PC-3 (cell line): ENCODE measurements at regions not wholly inside any gene's neighbourhood (a gene's known extent, or its start where the extent isn't known, plus 50 kb on each side); places are given as distances from the start of the nearest gene placed in this dataset.

Source experiments
- ATAC-seq: fragments of 200-7000 bp; cut with Tn5 transposase; 2 replicates; pipeline ENCODE4 v1.9.1; 2020; ENCODE audit warnings: mild to moderate bottlenecking, moderate library complexity
- BruUV-seq: library from RNA; stranded (reverse); fragments of 400-500 nt; replicated peaks from 2 replicates; lab custom pipeline; 2021; lab: Mats Ljungman, UMichigan
- CTCF ChIA-PET: fragments of 300-600 bp; sonication (Branson Sonifier 250); formaldehyde crosslinking; loops from one replicate; lab custom pipeline; 2022; ENCODE audit warnings: antibody characterized with exemption; lab: Charles Lee
- POLR2A ChIA-PET: fragments of 300-600 bp; sonication (Branson Sonifier 250); formaldehyde crosslinking; loops from one replicate; lab custom pipeline; 2022; ENCODE audit warnings: antibody characterized with exemption; ENCODE audit not compliant: unreplicated experiment; lab: Charles Lee
- DNase-seq: peaks from one replicate; pipeline ENCODE4 v3.0.0-alpha.2; 2015
- H2AFZ ChIP-seq: fragments of 300-600 bp; sonication (generic); 2 replicates; pipeline ENCODE4 v1.6.0; 2016; ENCODE audit warnings: antibody characterized with exemption, low read length
- H3F3A ChIP-seq: fragments of 300-600 bp; sonication (generic); one replicate; pipeline ENCODE4 v1.6.0; 2017; ENCODE audit warnings: antibody characterized with exemption, low read length, control low read depth, mild to moderate bottlenecking; ENCODE audit not compliant: unreplicated experiment
- H3K27ac ChIP-seq: fragments of 300-600 bp; sonication (generic); 2 replicates; pipeline ENCODE4 v1.5.1; 2016; ENCODE audit warnings: mild to moderate bottlenecking, low read length
- H3K27me3 ChIP-seq: fragments of 300-600 bp; sonication (generic); 2 replicates; pipeline ENCODE4 v1.6.1; 2016; ENCODE audit warnings: low read length, mixed read lengths
- H3K36me3 ChIP-seq: fragments of 300-600 bp; sonication (generic); 2 replicates; pipeline ENCODE4 v1.6.1; 2016; ENCODE audit warnings: low read depth, mixed run types, low read length, mixed read lengths
- H3K4me1 ChIP-seq: fragments of 300-600 bp; sonication (generic); 2 replicates; pipeline ENCODE4 v1.5.1; 2016; ENCODE audit warnings: low read length; ENCODE audit not compliant: insufficient read depth
- H3K4me2 ChIP-seq: fragments of 300-600 bp; sonication (generic); 2 replicates; pipeline ENCODE4 v1.6.0; 2016; ENCODE audit warnings: low read length
- H3K4me3 ChIP-seq: fragments of 300-600 bp; sonication (generic); 2 replicates; pipeline ENCODE4 v1.5.1; 2016; ENCODE audit warnings: mild to moderate bottlenecking, low read length, mixed read lengths
- H3K79me2 ChIP-seq: fragments of 300-600 bp; sonication (generic); 2 replicates; pipeline ENCODE4 v1.6.1; 2017; ENCODE audit warnings: low read length, mixed read lengths
- H3K9ac ChIP-seq: fragments of 300-600 bp; sonication (generic); 2 replicates; pipeline ENCODE4 v1.6.0; 2016; ENCODE audit warnings: mild to moderate bottlenecking, low read length
- H3K9me2 ChIP-seq: fragments of 300-600 bp; sonication (generic); replicated peaks from 2 replicates; pipeline ENCODE4 v1.6.1; 2016; ENCODE audit warnings: mixed run types, low read length, mixed read lengths
- H3K9me3 ChIP-seq: fragments of 300-600 bp; sonication (generic); 2 replicates; pipeline ENCODE4 v1.6.1; 2016; ENCODE audit warnings: low read length, mixed read lengths
- H4K20me1 ChIP-seq: fragments of 300-600 bp; sonication (generic); 2 replicates; pipeline ENCODE4 v1.6.1; 2016; ENCODE audit warnings: low read length, mixed read lengths
- CTCF ChIP-seq: fragments of 300-600 bp; sonication (generic); conservative IDR thresholded peaks from 2 replicates; pipeline ENCODE4 v1.5.1; 2017; ENCODE audit warnings: antibody characterized with exemption, low read depth, mild to moderate bottlenecking, low read length
- EZH2 ChIP-seq: fragments of 300-600 bp; sonication (generic); IDR thresholded peaks from one replicate; pipeline ENCODE4 v1.6.1; 2017; ENCODE audit warnings: antibody characterized with exemption, mild to moderate bottlenecking, low read length; ENCODE audit not compliant: unreplicated experiment
- EZH2phosphoT487 ChIP-seq: fragments of 300-600 bp; sonication (generic); IDR thresholded peaks from 2 replicates; pipeline ENCODE4 v1.6.1; 2018; ENCODE audit warnings: mild to moderate bottlenecking, antibody characterized with exemption, low read length, borderline replicate concordance
- intact Hi-C: fragments of 100-400 bp; cut with micrococcal nuclease; formaldehyde crosslinking; loops from 2 replicates; pipeline ENCODE4 v1.9.0; 2023

GRCh38 chr5:93967923-93968322 is 226.5 kb upstream of the POU5F2 start:
- ATAC-seq (no peak), DNase-seq (no peak)
- Histone ChIP-seq H4K20me1 (no peaks in the 10 kb centered on the region; the same call in 1 of the 2 replicates), H2AFZ (no peak overlapping the region), H3K4me1 (no peaks in the 10 kb centered on the region), H3K79me2 (no peaks in the 10 kb centered on the region), H3K27me3 (no peaks in the 10 kb centered on the region), H3F3A (no peaks in the 10 kb centered on the region), H3K27ac (no peak overlapping the region), H3K9me2 (no peaks in the 10 kb centered on the region), H3K36me3 (no peaks in the 10 kb centered on the region), H3K9me3 (no peaks in the 10 kb centered on the region), H3K4me2 (no peak overlapping the region), H3K4me3 (no peak overlapping the region), H3K9ac (no peak overlapping the region)
- no TSS peak for BruUV-seq
- CTCF ChIA-PET, result no interaction called here
- intact Hi-C loops, result no loop called here
- POLR2A ChIA-PET, result no interaction called here
- no peak for TF ChIP-seq EZH2phosphoT487

GRCh38 chr5:93964421-93964820 is 223.0 kb upstream of the POU5F2 start:
- DNase-seq (no peak), ATAC-seq (no peak)
- TF ChIP-seq CTCF (no peak), EZH2 (no peak), EZH2phosphoT487 (no peak)
- H3K9ac ChIP-seq, result no peak overlapping the region
- no peak overlapping the region for H3K27ac ChIP-seq
- ChIA-PET CTCF (no interaction called here), POLR2A (no interaction called here)
- H3K9me3 ChIP-seq, result no peaks in the 10 kb centered on the region
- no peak overlapping the region for H3K4me2 ChIP-seq
- no peaks in the 10 kb centered on the region for H3K27me3 ChIP-seq
- H3K36me3 ChIP-seq, result no peaks in the 10 kb centered on the region
- no peaks in the 10 kb centered on the region for H3F3A ChIP-seq
- no peaks in the 10 kb centered on the region for H3K4me1 ChIP-seq
- no peaks in the 10 kb centered on the region for H3K79me2 ChIP-seq
- H3K9me2 ChIP-seq, result no peaks in the 10 kb centered on the region
- intact Hi-C loops, result no loop called here
- H2AFZ ChIP-seq, result no peak overlapping the region
- H3K4me3 ChIP-seq, result no peak overlapping the region
- H4K20me1 ChIP-seq, result no peaks in the 10 kb centered on the region; the same call in 1 of the 2 replicates
- BruUV-seq, result no TSS peak

- POLR2A ChIA-PET, result interaction anchor here (0.6 kb wide), 1 partner anchor 11 kb away, joined by 3 read pairs; no protein-coding TSS in a partner anchor
- intact Hi-C loops, result no loop called here
- Histone ChIP-seq H3K79me2 (no peaks in the 10 kb centered on the region), H3K36me3 (no peaks in the 10 kb centered on the region), H3K27ac (no peak overlapping the region), H3K4me3 (no peak overlapping the region), H2AFZ (no peak overlapping the region), H3F3A (peaks cover 5% of the 10 kb centered on the region), H3K4me1 (no peaks in the 10 kb centered on the region), H3K4me2 (no peak overlapping the region), H3K9me2 (no peaks in the 10 kb centered on the region), H3K9ac (no peak overlapping the region), H4K20me1 (no peaks in the 10 kb centered on the region), H3K9me3 (no peaks in the 10 kb centered on the region), H3K27me3 (no peaks in the 10 kb centered on the region)
- TF ChIP-seq EZH2 (no peak), EZH2phosphoT487 (no peak)
- ATAC-seq (no peak), DNase-seq (no peak)
- CTCF ChIA-PET, result no interaction called here
- no TSS peak for BruUV-seq
Measured at GRCh38 chr5:93960042-93960441, 218.6 kb upstream of the POU5F2 start.

- Histone ChIP-seq H3K27ac (no peak overlapping the region), H2AFZ (no peak overlapping the region), H3K4me1 (no peaks in the 10 kb centered on the region), H4K20me1 (no peaks in the 10 kb centered on the region), H3K9ac (no peak overlapping the region), H3K4me2 (no peak overlapping the region), H3K9me2 (no peaks in the 10 kb centered on the region), H3K9me3 (no peaks in the 10 kb centered on the region), H3K27me3 (no peaks in the 10 kb centered on the region), H3K4me3 (no peak overlapping the region), H3K36me3 (no peaks in the 10 kb centered on the region), H3F3A (peaks cover 5% of the 10 kb centered on the region), H3K79me2 (no peaks in the 10 kb centered on the region)
- POLR2A ChIA-PET, result no interaction called here
- DNase-seq (no peak), ATAC-seq (no peak)
- CTCF ChIA-PET, result no interaction called here
- BruUV-seq, result no TSS peak
- TF ChIP-seq EZH2, result no peak
- no peak for TF ChIP-seq CTCF
- intact Hi-C loops, result no loop called here
Measured at GRCh38 chr5:93956006-93956405, 214.6 kb upstream of the POU5F2 start.
